ENCODE measurements at regions not wholly inside any gene's neighbourhood (a gene's known extent, or its start where the extent isn't known, plus 50 kb on each side); places are given as distances from the start of the nearest gene placed in this dataset.

DNA sequence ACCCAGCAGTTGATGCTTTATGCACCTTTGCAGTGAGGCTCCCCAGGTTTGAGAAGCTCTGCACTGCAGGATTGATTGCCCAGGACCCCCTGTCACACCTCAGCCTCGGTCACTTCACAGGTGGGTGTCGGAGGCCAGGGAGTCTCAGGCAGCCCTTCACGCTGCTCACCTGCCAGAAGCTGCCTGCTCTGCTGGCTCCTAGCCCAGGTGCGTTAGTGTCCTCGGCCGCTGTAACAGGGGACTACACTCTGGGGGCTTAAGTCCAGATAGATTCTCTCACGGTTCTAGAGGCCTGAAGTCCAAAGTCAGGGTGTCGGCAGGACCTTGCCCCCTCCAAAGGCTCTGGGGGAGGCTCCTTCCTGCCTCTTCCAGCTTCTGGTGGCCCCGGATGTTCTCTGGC is 79.9 kb downstream of the CPZ start:
- TF ChIP-seq POLR2AphosphoS5 (IDR thresholded peaks at IDR 0.05; ENCODE audit: low read depth, low read length) (no peak), POLR2A (IDR thresholded peaks at IDR 0.05; ENCODE audit: low read depth, low read length) (no peak), PAX5 (IDR thresholded peaks at IDR 0.05; ENCODE audit: insufficient read depth, low read length, severe bottlenecking) (no peak), SPI1 (IDR thresholded peaks at IDR 0.05; ENCODE audit: low read depth, low read length) (no peak), TAF1 (IDR thresholded peaks at IDR 0.05; ENCODE audit: low read depth, low read length) (no peak), POU2F2 (IDR thresholded peaks at IDR 0.05; ENCODE audit: low read depth, low read length) (no peak)
